ENCODE measurements at regions not wholly inside any gene's neighbourhood (a gene's known extent, or its start where the extent isn't known, plus 50 kb on each side); places are given as distances from the start of the nearest gene placed in this dataset.

DNA sequence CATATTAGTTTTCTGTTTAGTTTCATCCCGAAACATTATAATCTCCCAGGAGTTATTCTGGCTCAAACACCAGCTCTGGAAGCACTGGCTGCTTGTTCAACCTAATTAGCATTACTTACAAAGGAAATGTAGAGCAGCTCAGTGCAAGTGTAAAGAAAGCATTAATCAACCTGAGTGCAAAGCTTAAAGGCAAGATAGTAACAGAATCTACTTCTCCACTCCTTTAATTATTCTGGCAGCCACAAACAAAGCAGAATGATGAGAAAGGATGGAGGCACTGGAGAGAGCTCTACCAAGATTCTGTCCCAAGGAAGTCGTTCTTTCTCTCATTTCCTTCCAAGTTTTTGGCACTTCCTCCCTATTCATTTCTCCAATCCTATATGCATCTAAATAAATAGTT is 1384.0 kb downstream of the ZPLD1 start:
- no peak overlapping the region for H3K9ac ChIP-seq (ENCODE audit: control insufficient read depth, insufficient read depth, low read length)
- no peak for FAIRE-seq
- DNase-seq (ENCODE audit: low read depth, low spot score): no peak
- no peaks in the 10 kb centered on the region for H3K27me3 ChIP-seq (replicated peaks in 1 of 2; ENCODE audit: control insufficient read depth in 2 of 2, insufficient read depth in 2 of 2, low read length in 1 of 2)
- ChIA-PET RAD21 (ENCODE audit: unreplicated experiment) (no interaction called here), SMC1A (ENCODE audit: uncharacterized antibody, unreplicated experiment) (interaction anchor here (1.5 kb wide), 1 partner anchor 12 kb away, joined by 3 read pairs; no protein-coding TSS in a partner anchor), POLR2A (no interaction called here), CTCF (no interaction called here)
- no peaks in the 10 kb centered on the region for H3K79me2 ChIP-seq (ENCODE audit: control insufficient read depth, insufficient read depth, low read length)
- H3K4me2 ChIP-seq (ENCODE audit: control insufficient read depth, insufficient read depth): no peak overlapping the region
- ATAC-seq: no peak
- H4K20me1 ChIP-seq (ENCODE audit: control insufficient read depth, insufficient read depth): no peaks in the 10 kb centered on the region
- no peak overlapping the region for H3K4me3 ChIP-seq
- intact Hi-C loops (cut with micrococcal nuclease; ENCODE audit: unreplicated experiment): no loop called here
- BruUV-seq (replicated peaks): no TSS peak
- no peak overlapping the region for H3K27ac ChIP-seq (ENCODE audit: control insufficient read depth, insufficient read depth)
- in situ Hi-C loops (cut with MboI): no loop called here
- no peak overlapping the region for H2AFZ ChIP-seq (ENCODE audit: control insufficient read depth, low read depth, low read length)
- 2% methylated on average over 2 of the region's 2 CpGs for WGBS (ENCODE audit: insufficient coverage, insufficient replicate concordance, low lambda C conversion rate, missing lambda C conversion rate)
- no peaks in the 10 kb centered on the region for H3K4me1 ChIP-seq (ENCODE audit: control insufficient read depth, insufficient read depth, low read length)
- H3K9me3 ChIP-seq (replicated peaks; ENCODE audit: control insufficient read depth, insufficient read depth, low read length): no peaks in the 10 kb centered on the region
- TF ChIP-seq, protein P1, sequence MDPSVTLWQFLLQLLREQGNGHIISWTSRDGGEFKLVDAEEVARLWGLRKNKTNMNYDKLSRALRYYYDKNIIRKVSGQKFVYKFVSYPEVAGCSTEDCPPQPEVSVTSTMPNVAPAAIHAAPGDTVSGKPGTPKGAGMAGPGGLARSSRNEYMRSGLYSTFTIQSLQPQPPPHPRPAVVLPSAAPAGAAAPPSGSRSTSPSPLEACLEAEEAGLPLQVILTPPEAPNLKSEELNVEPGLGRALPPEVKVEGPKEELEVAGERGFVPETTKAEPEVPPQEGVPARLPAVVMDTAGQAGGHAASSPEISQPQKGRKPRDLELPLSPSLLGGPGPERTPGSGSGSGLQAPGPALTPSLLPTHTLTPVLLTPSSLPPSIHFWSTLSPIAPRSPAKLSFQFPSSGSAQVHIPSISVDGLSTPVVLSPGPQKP (IDR thresholded peaks at IDR 0.05; ENCODE audit: low read depth, low read length): no peak
- no peak for TF ChIP-seq MTA2 (IDR thresholded peaks at IDR 0.05; ENCODE audit: low read depth)
- TF ChIP-seq, protein P2, sequence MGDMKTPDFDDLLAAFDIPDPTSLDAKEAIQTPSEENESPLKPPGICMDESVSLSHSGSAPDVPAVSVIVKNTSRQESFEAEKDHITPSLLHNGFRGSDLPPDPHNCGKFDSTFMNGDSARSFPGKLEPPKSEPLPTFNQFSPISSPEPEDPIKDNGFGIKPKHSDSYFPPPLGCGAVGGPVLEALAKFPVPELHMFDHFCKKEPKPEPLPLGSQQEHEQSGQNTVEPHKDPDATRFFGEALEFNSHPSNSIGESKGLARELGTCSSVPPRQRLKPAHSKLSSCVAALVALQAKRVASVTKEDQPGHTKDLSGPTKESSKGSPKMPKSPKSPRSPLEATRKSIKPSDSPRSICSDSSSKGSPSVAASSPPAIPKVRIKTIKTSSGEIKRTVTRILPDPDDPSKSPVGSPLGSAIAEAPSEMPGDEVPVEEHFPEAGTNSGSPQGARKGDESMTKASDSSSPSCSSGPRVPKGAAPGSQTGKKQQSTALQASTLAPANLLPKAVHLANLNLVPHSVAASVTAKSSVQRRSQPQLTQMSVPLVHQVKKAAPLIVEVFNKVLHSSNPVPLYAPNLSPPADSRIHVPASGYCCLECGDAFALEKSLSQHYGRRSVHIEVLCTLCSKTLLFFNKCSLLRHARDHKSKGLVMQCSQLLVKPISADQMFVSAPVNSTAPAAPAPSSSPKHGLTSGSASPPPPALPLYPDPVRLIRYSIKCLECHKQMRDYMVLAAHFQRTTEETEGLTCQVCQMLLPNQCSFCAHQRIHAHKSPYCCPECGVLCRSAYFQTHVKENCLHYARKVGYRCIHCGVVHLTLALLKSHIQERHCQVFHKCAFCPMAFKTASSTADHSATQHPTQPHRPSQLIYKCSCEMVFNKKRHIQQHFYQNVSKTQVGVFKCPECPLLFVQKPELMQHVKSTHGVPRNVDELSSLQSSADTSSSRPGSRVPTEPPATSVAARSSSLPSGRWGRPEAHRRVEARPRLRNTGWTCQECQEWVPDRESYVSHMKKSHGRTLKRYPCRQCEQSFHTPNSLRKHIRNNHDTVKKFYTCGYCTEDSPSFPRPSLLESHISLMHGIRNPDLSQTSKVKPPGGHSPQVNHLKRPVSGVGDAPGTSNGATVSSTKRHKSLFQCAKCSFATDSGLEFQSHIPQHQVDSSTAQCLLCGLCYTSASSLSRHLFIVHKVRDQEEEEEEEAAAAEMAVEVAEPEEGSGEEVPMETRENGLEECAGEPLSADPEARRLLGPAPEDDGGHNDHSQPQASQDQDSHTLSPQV (IDR thresholded peaks at IDR 0.05): no peak
- TF ChIP-seq, protein P3, sequence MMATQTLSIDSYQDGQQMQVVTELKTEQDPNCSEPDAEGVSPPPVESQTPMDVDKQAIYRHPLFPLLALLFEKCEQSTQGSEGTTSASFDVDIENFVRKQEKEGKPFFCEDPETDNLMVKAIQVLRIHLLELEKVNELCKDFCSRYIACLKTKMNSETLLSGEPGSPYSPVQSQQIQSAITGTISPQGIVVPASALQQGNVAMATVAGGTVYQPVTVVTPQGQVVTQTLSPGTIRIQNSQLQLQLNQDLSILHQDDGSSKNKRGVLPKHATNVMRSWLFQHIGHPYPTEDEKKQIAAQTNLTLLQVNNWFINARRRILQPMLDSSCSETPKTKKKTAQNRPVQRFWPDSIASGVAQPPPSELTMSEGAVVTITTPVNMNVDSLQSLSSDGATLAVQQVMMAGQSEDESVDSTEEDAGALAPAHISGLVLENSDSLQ (IDR thresholded peaks at IDR 0.05): no peak
- no peak for TF ChIP-seq CBX3 (IDR thresholded peaks at IDR 0.05; ENCODE audit: borderline replicate concordance, low read depth)
- no peak for TF ChIP-seq BRCA1 (IDR thresholded peaks at IDR 0.05; ENCODE audit: low read depth, low read length)
- no peak for TF ChIP-seq SIX5 (IDR thresholded peaks at IDR 0.05; ENCODE audit: low read depth, low read length, severe bottlenecking)
- TF ChIP-seq SREBF2 (IDR thresholded peaks at IDR 0.05; ENCODE audit: low read length): no peak
- TF ChIP-seq SMC3 (IDR thresholded peaks at IDR 0.05; ENCODE audit: borderline replicate concordance, low read length): no peak
- no peak for TF ChIP-seq NBN (IDR thresholded peaks at IDR 0.05)
- TF ChIP-seq ESRRA (IDR thresholded peaks at IDR 0.05; ENCODE audit: low read length): no peak
- TF ChIP-seq MXI1 (IDR thresholded peaks at IDR 0.05; ENCODE audit: low read depth, low read length): no peak
- TF ChIP-seq ASH2L (IDR thresholded peaks at IDR 0.05; ENCODE audit: borderline replicate concordance, low read depth): no peak
- no peak for TF ChIP-seq KLF5 (IDR thresholded peaks at IDR 0.05; ENCODE audit: partially characterized antibody)
- TF ChIP-seq RB1 (IDR thresholded peaks at IDR 0.05; ENCODE audit: borderline replicate concordance): no peak
- TF ChIP-seq CHD2 (IDR thresholded peaks at IDR 0.05; ENCODE audit: borderline replicate concordance, low read depth, low read length): no peak
- no peaks in the 10 kb centered on the region for H3K36me3 ChIP-seq (ENCODE audit: control insufficient read depth in 2 of 2, insufficient read depth in 2 of 2, low read length in 1 of 2)
